H1 (cell line): ENCODE measurements at regions not wholly inside any gene's neighbourhood (a gene's known extent, or its start where the extent isn't known, plus 50 kb on each side); places are given as distances from the start of the nearest gene placed in this dataset.

Experiments
- CTCF ChIA-PET: fragments of 300-600 bp; sonication (Branson Sonifier 250); formaldehyde crosslinking; loops from one replicate; lab custom pipeline; 2021; ENCODE audit not compliant: partially characterized antibody; lab: Charles Lee
- POLR2A ChIA-PET: fragments of 300-600 bp; sonication (Branson Sonifier 250); formaldehyde crosslinking; loops from one replicate; lab custom pipeline; 2021; ENCODE audit warnings: inconsistent platforms; ENCODE audit not compliant: partially characterized antibody; lab: Charles Lee
- DNase-seq, 2 experiments: peaks; one replicate each; pipeline versions ENCODE4 v3.0.0 to v3.0.0-alpha.2; 2010 to 2022; ENCODE audit warnings: low spot score in 2 of 2, low read depth in 1 of 2, mixed read lengths in 1 of 2
- FAIRE-seq: peaks from 2 replicates; lab custom pipeline; 2011; peaks lifted over from hg19 to GRCh38; lab: Jason Lieb, UNC
- H2AFZ ChIP-seq: 2 replicates; pipeline ENCODE4 v1.8.1; 2012; ENCODE audit warnings: low read length, inconsistent platforms
- H2AK5ac ChIP-seq: 2 replicates; pipeline ENCODE4 v1.6.1; 2013; ENCODE audit warnings: low read depth, low read length
- H2BK120ac ChIP-seq: replicated peaks from 2 replicates; pipeline ENCODE3; 2013; ENCODE audit warnings: low read depth, low read length, inconsistent platforms
- H2BK12ac ChIP-seq: 2 replicates; pipeline ENCODE4 v1.6.1; 2013; ENCODE audit warnings: low read depth, low read length
- H2BK15ac ChIP-seq: 2 replicates; pipeline ENCODE4 v1.6.1; 2013; ENCODE audit warnings: low read length
- H2BK20ac ChIP-seq: 2 replicates; pipeline ENCODE4 v1.6.1; 2013; ENCODE audit warnings: low read length
- H2BK5ac ChIP-seq: 2 replicates; pipeline ENCODE4 v1.6.1; 2013; ENCODE audit warnings: low read depth, low read length
- H3K14ac ChIP-seq: 2 replicates; pipeline ENCODE4 v1.6.1; 2013; ENCODE audit warnings: inconsistent platforms; ENCODE audit not compliant: insufficient read length
- H3K18ac ChIP-seq: 2 replicates; pipeline ENCODE4 v1.6.1; 2013; ENCODE audit warnings: low read length; ENCODE audit errors: extremely low read depth
- H3K23ac ChIP-seq: 2 replicates; pipeline ENCODE4 v1.6.1; 2013; ENCODE audit warnings: inconsistent platforms; ENCODE audit not compliant: insufficient read length
- H3K23me2 ChIP-seq: 2 replicates; pipeline ENCODE4 v1.6.1; 2013; ENCODE audit warnings: low read depth, low read length
- H3K27ac ChIP-seq: 2 replicates; pipeline ENCODE4 v1.6.1; 2011; ENCODE audit warnings: low read depth, low read length, inconsistent platforms
- H3K27me3 ChIP-seq, 4 experiments: replicated peaks in 1 of 4; 1 replicate in 1 of 4; 2 replicates in 3 of 4; pipeline versions ENCODE4 v1.6.1 to v1.8.1; 2011 to 2013; ENCODE audit warnings: low read length in 3 of 4, mild to moderate bottlenecking in 3 of 4, inconsistent platforms in 2 of 4, mixed read lengths in 2 of 4, moderate library complexity in 1 of 4; ENCODE audit not compliant: control insufficient read depth in 3 of 4, insufficient read depth in 3 of 4; ENCODE audit errors: extremely low read depth in 1 of 4
- H3K36me3 ChIP-seq, 4 experiments: 2 replicates each; pipeline versions ENCODE4 v1.6.1 to v1.8.1; 2011 to 2013; ENCODE audit warnings: mild to moderate bottlenecking in 4 of 4, low read length in 3 of 4, moderate library complexity in 2 of 4, control low read depth in 1 of 4, inconsistent platforms in 1 of 4; ENCODE audit not compliant: insufficient read depth in 4 of 4, control insufficient read depth in 2 of 4
- H3K4ac ChIP-seq: replicated peaks from 2 replicates; pipeline ENCODE3; 2013; ENCODE audit warnings: low read length, low read depth, mixed read lengths, inconsistent platforms; ENCODE audit not compliant: insufficient read length
- H3K4me1 ChIP-seq, 4 experiments: replicated peaks in 1 of 4; 1 replicate in 1 of 4; 2 replicates in 3 of 4; pipeline versions ENCODE4 v1.6.1 to v1.8.1; 2011 to 2013; ENCODE audit warnings: low read length in 3 of 4, inconsistent platforms in 2 of 4, mixed read lengths in 1 of 4; ENCODE audit not compliant: insufficient read depth in 4 of 4, control insufficient read depth in 3 of 4
- H3K4me2 ChIP-seq, 2 experiments: 2 replicates each; pipeline versions ENCODE4 v1.6.1 to v1.8.1; 2011 to 2013; ENCODE audit warnings: low read depth in 2 of 2, low read length in 2 of 2, control low read depth in 1 of 2, inconsistent platforms in 1 of 2, mild to moderate bottlenecking in 1 of 2; ENCODE audit not compliant: insufficient read depth in 1 of 2
- H3K4me3 ChIP-seq, 4 experiments: fragments of 200-600, 300-600 bp in 1 of 4; sonication (generic), shearing (Covaris generic), sonication (Bioruptor Twin) in 1 of 4; 2 replicates each; pipeline versions ENCODE4 v1.5.1 to v1.8.1; 2011 to 2016; ENCODE audit warnings: low read length in 4 of 4, low read depth in 3 of 4, control low read depth in 2 of 4, inconsistent platforms in 2 of 4, mild to moderate bottlenecking in 2 of 4, mixed read lengths in 1 of 4, moderate library complexity in 1 of 4; ENCODE audit not compliant: insufficient read depth in 2 of 4; ENCODE audit errors: extremely low read depth in 1 of 4
- H3K56ac ChIP-seq: replicated peaks from 2 replicates; pipeline ENCODE3; 2013; ENCODE audit warnings: low read depth, mild to moderate bottlenecking, mixed read lengths, low read length, inconsistent platforms; ENCODE audit not compliant: insufficient read length
- H3K79me1 ChIP-seq: 2 replicates; pipeline ENCODE4 v1.6.1; 2013; ENCODE audit warnings: low read depth, low read length, control low read depth
- H3K79me2 ChIP-seq, 2 experiments: 2 replicates each; pipeline versions ENCODE4 v1.6.1 to v1.8.1; 2012 to 2013; ENCODE audit warnings: low read length in 2 of 2, mild to moderate bottlenecking in 2 of 2, inconsistent platforms in 1 of 2; ENCODE audit not compliant: insufficient read depth in 2 of 2, control insufficient read depth in 1 of 2
- H3K9ac ChIP-seq, 4 experiments: replicated peaks in 1 of 4; 1 replicate in 1 of 4; 2 replicates in 3 of 4; pipeline versions ENCODE4 v1.6.1 to v1.8.1; 2011 to 2013; ENCODE audit warnings: low read depth in 3 of 4, low read length in 3 of 4, control low read depth in 2 of 4, mild to moderate bottlenecking in 2 of 4, moderate library complexity in 2 of 4, inconsistent platforms in 1 of 4; ENCODE audit errors: extremely low read depth in 1 of 4
- H3K9me3 ChIP-seq, 2 experiments: 2 replicates each; pipeline versions ENCODE4 v1.6.1 to v1.8.1; 2012 to 2013; ENCODE audit warnings: mild to moderate bottlenecking in 2 of 2, moderate library complexity in 2 of 2, control low read depth in 1 of 2, inconsistent platforms in 1 of 2, low read depth in 1 of 2, low read length in 1 of 2, mixed read lengths in 1 of 2; ENCODE audit not compliant: insufficient read depth in 2 of 2
- H4K20me1 ChIP-seq, 2 experiments: replicated peaks in 1 of 2; 2 replicates each; pipeline versions ENCODE3 to v1.8.1; 2011 to 2013; ENCODE audit warnings: inconsistent platforms in 2 of 2, low read length in 2 of 2, mild to moderate bottlenecking in 1 of 2; ENCODE audit not compliant: insufficient read depth in 2 of 2, control insufficient read depth in 1 of 2
- H4K5ac ChIP-seq: 2 replicates; pipeline ENCODE4 v1.6.1; 2013; ENCODE audit warnings: low read length, low read depth, mixed read lengths, inconsistent platforms; ENCODE audit not compliant: insufficient read length
- H4K8ac ChIP-seq: 2 replicates; pipeline ENCODE4 v1.8.0; 2013; ENCODE audit warnings: mild to moderate bottlenecking, moderate library complexity, low read length, inconsistent platforms; ENCODE audit not compliant: insufficient read depth; ENCODE audit errors: extremely low read depth
- H4K91ac ChIP-seq: replicated peaks from 2 replicates; pipeline ENCODE3; 2013; ENCODE audit warnings: low read length, mixed read lengths, inconsistent platforms; ENCODE audit not compliant: insufficient read length
- CBX5 ChIP-seq: fragments of 300-800, 300-1000 bp; sonication (generic); IDR thresholded peaks from 2 replicates; pipeline ENCODE4 v1.7.1; 2016; ENCODE audit warnings: antibody characterized with exemption, low read length, low read depth
- WGBS, 2 experiments: shearing (Covaris generic) in 1 of 2; methylation state at CpG; one replicate each; pipeline versions ENCODE4 v1.1.6 to v1.1.7; 2013 to 2015; ENCODE audit warnings: low lambda C conversion rate in 2 of 2, mixed read lengths in 2 of 2, inconsistent platforms in 1 of 2, low coverage in 1 of 2, missing lambda C conversion rate in 1 of 2; ENCODE audit not compliant: insufficient replicate concordance in 2 of 2, insufficient coverage in 1 of 2, insufficient read length in 1 of 2; ENCODE audit errors: extremely low coverage in 1 of 2, missing lambda C conversion rate in 1 of 2; 5-methylcytosine and 5-hydroxymethylcytosine counted together

DNA sequence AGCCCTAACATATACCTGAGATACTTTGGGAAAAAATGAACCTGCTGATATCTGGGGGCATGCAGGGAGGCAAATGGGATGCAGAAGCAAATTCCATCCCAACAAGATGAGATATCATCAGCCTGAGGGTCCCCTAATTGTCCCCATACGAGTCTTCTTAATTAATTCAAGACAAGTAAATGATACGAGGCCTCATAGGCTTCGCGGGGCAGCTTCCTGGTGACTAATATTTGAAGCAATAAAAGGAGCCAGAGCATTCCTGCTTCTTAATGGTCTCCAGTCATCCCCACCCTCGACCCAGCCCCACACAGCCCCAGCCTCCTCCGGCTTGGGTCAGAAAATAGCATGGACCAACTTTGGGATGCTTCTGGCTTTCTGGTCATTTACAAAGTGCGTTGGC lies 99.6 kb upstream of the MSX1 start:
- H3K4ac ChIP-seq: no peak overlapping the region
- WGBS, 2 experiments: 95% methylated on average over 6 of the region's 7 CpGs; no CpG with 5 or more reads in 1 of the 2 experiments
- no peaks in the 10 kb centered on the region for H3K9me3 ChIP-seq
- FAIRE-seq (no peak), DNase-seq (no peak)
- no peak overlapping the region for H3K14ac ChIP-seq
- H2AK5ac ChIP-seq: no peak overlapping the region
- H3K4me2 ChIP-seq: no peak overlapping the region
- H3K23me2 ChIP-seq: no peaks in the 10 kb centered on the region
- no peaks in the 10 kb centered on the region for H3K79me1 ChIP-seq
- no peaks in the 10 kb centered on the region for H4K20me1 ChIP-seq
- H3K4me1 ChIP-seq: peaks cover 3 to 27% (median 21%) of the 10 kb centered on the region in 4 experiments
- no peak overlapping the region for H3K56ac ChIP-seq
- H2BK15ac ChIP-seq: no peak overlapping the region
- no peak overlapping the region for H3K4me3 ChIP-seq
- H4K5ac ChIP-seq: no peak overlapping the region
- H3K36me3 ChIP-seq: no peaks in the 10 kb centered on the region
- H4K91ac ChIP-seq: no peak overlapping the region
- no peak overlapping the region for H3K27ac ChIP-seq
- H2BK12ac ChIP-seq: no peak overlapping the region
- no peak overlapping the region for H3K9ac ChIP-seq
- ChIA-PET CTCF (interaction anchor here (1.1 to 3.5 kb wide), 9 partner anchors 8 to 91 kb away, joined by 3 to 25 read pairs (median 10); no protein-coding TSS in a partner anchor), POLR2A (no interaction called here)
- H3K18ac ChIP-seq: no peak overlapping the region
- H3K79me2 ChIP-seq: no peaks in the 10 kb centered on the region
- H2BK5ac ChIP-seq: no peak overlapping the region
- no peak overlapping the region for H2AFZ ChIP-seq
- H4K8ac ChIP-seq: no peak overlapping the region
- TF ChIP-seq CBX5: no peak
- H2BK120ac ChIP-seq: no peak overlapping the region
- H2BK20ac ChIP-seq: no peak overlapping the region
- H3K27me3 ChIP-seq: peaks cover 0 to 21% (median 14%) of the 10 kb centered on the region in 4 experiments; a peak in 5 of 7 replicates
- H3K23ac ChIP-seq: no peak overlapping the region
